ENCODE measurements at regions not wholly inside any gene's neighbourhood (a gene's known extent, or its start where the extent isn't known, plus 50 kb on each side); places are given as distances from the start of the nearest gene placed in this dataset.

DNA sequence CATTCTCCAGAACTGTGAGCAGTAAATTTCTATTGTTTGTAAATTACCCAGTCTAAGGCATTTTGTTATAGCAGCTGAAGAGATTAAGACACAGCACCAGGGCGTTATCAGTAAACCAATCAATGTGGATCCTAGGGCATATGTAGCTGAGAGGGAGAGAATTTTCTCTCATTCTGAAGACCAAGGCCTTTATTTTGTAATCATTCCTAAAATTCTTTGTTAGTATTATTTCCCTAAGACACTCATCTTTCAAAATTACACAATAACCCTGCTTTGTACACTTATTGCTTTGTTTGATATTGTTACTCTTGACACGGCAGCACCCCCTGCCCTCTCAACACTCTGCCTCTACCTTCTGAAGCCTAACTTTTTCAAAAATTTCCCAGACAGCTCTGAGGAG lies 419.1 kb downstream of the SLC4A3 start:
- Histone ChIP-seq H3K79me2 (ENCODE audit: control insufficient read depth, low read length) (no peaks in the 10 kb centered on the region), H4K20me1 (ENCODE audit: control insufficient read depth, insufficient read depth, low read depth, low read length) (no peaks in the 10 kb centered on the region), H3K27me3 (ENCODE audit: control insufficient read depth, low read length) (no peaks in the 10 kb centered on the region), H3K27ac (ENCODE audit: low read depth, low read length) (no peak overlapping the region), H3K36me3 (ENCODE audit: control insufficient read depth, low read length) (no peaks in the 10 kb centered on the region), H3K9me3 (ENCODE audit: control insufficient read depth, insufficient read depth, low read length) (no peaks in the 10 kb centered on the region), H3K4me3 (ENCODE audit: low read length) (no peak overlapping the region), H3K4me2 (ENCODE audit: low read length) (no peak overlapping the region), H3K9me2 (replicated peaks; ENCODE audit: control insufficient read depth, low read length) (no peaks in the 10 kb centered on the region), H3F3A (ENCODE audit: control insufficient read depth, insufficient read depth) (no peaks in the 10 kb centered on the region), H3K4me1 (ENCODE audit: control insufficient read depth, low read length) (no peaks in the 10 kb centered on the region)
- TF ChIP-seq EZH2phosphoT487 (IDR thresholded peaks at IDR 0.05; ENCODE audit: borderline replicate concordance, low read length) (no peak), CTCF (IDR thresholded peaks at IDR 0.05; ENCODE audit: low read depth, low read length, poor library complexity, severe bottlenecking) (no peak)

DNA sequence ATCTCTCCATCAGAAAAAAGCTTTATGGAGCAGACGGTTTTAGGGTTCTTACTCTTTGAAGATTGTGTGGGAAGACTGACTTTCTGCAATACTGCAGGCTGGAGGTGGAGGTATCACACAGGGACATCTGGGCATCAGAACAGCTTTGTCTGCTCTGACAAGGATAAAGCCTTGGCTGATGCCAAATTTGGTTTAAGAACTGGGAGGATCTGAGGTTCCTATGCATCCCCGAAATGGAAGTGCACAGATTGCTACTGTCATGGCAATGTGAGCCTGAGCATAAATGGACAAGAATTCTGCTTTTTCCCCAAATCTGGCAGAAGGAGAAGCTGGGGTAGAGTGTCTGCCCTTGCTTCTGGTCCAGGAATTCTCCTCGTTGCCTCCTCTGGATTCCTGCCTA lies 424.3 kb downstream of the SLC4A3 start:
- no peaks in the 10 kb centered on the region for H3K79me2 ChIP-seq (ENCODE audit: control insufficient read depth, low read length)
- no peaks in the 10 kb centered on the region for H3K27me3 ChIP-seq (ENCODE audit: control insufficient read depth, low read length)
- H3K36me3 ChIP-seq (ENCODE audit: control insufficient read depth, low read length): no peaks in the 10 kb centered on the region
- no peak overlapping the region for H3K4me2 ChIP-seq (ENCODE audit: low read length)
- no peak overlapping the region for H3K4me3 ChIP-seq (ENCODE audit: low read length)
- H3K9me2 ChIP-seq (replicated peaks; ENCODE audit: control insufficient read depth, low read length): no peaks in the 10 kb centered on the region
- no peaks in the 10 kb centered on the region for H3K9me3 ChIP-seq (ENCODE audit: control insufficient read depth, insufficient read depth, low read length)
- H3K27ac ChIP-seq (ENCODE audit: low read depth, low read length): no peak overlapping the region
- TF ChIP-seq EZH2phosphoT487 (IDR thresholded peaks at IDR 0.05; ENCODE audit: borderline replicate concordance, low read length): no peak
- TF ChIP-seq CTCF (IDR thresholded peaks at IDR 0.05; ENCODE audit: low read depth, low read length, poor library complexity, severe bottlenecking): no peak
- H4K20me1 ChIP-seq (ENCODE audit: control insufficient read depth, insufficient read depth, low read depth, low read length): no peaks in the 10 kb centered on the region
- no peaks in the 10 kb centered on the region for H3F3A ChIP-seq (ENCODE audit: control insufficient read depth, insufficient read depth)
- H3K4me1 ChIP-seq (ENCODE audit: control insufficient read depth, low read length): no peaks in the 10 kb centered on the region

- no peaks in the 10 kb centered on the region for H3K9me3 ChIP-seq (ENCODE audit: control insufficient read depth, insufficient read depth, low read length)
- no peaks in the 10 kb centered on the region for H3K79me2 ChIP-seq (ENCODE audit: control insufficient read depth, low read length)
- no peaks in the 10 kb centered on the region for H3K9me2 ChIP-seq (replicated peaks; ENCODE audit: control insufficient read depth, low read length)
- H3K27me3 ChIP-seq (ENCODE audit: control insufficient read depth, low read length): no peaks in the 10 kb centered on the region
- no peaks in the 10 kb centered on the region for H3K36me3 ChIP-seq (ENCODE audit: control insufficient read depth, low read length)
- TF ChIP-seq EZH2phosphoT487 (IDR thresholded peaks at IDR 0.05; ENCODE audit: borderline replicate concordance, low read length): no peak
- peak; percentile 39 for TF ChIP-seq CTCF (IDR thresholded peaks at IDR 0.05; ENCODE audit: low read depth, low read length, poor library complexity, severe bottlenecking)
- no peaks in the 10 kb centered on the region for H3F3A ChIP-seq (ENCODE audit: control insufficient read depth, insufficient read depth)
- no peaks in the 10 kb centered on the region for H4K20me1 ChIP-seq (ENCODE audit: control insufficient read depth, insufficient read depth, low read depth, low read length)
- H3K4me1 ChIP-seq (ENCODE audit: control insufficient read depth, low read length): no peaks in the 10 kb centered on the region
- H3K4me2 ChIP-seq (ENCODE audit: low read length): no peak overlapping the region
- H3K27ac ChIP-seq (ENCODE audit: low read depth, low read length): no peak overlapping the region
- H3K4me3 ChIP-seq (ENCODE audit: low read length): no peak overlapping the region
Measured at GRCh38 chr2:220053919-220054318, 426.5 kb downstream of the SLC4A3 start.

- Histone ChIP-seq H3K4me2 (ENCODE audit: low read length) (no peak overlapping the region), H3K4me1 (ENCODE audit: control insufficient read depth, low read length) (no peaks in the 10 kb centered on the region), H3F3A (ENCODE audit: control insufficient read depth, insufficient read depth) (no peaks in the 10 kb centered on the region), H4K20me1 (ENCODE audit: control insufficient read depth, insufficient read depth, low read depth, low read length) (no peaks in the 10 kb centered on the region), H3K36me3 (ENCODE audit: control insufficient read depth, low read length) (no peaks in the 10 kb centered on the region), H3K9me3 (ENCODE audit: control insufficient read depth, insufficient read depth, low read length) (no peaks in the 10 kb centered on the region), H3K27me3 (ENCODE audit: control insufficient read depth, low read length) (no peaks in the 10 kb centered on the region), H3K9me2 (replicated peaks; ENCODE audit: control insufficient read depth, low read length) (no peaks in the 10 kb centered on the region), H3K79me2 (ENCODE audit: control insufficient read depth, low read length) (no peaks in the 10 kb centered on the region), H3K4me3 (ENCODE audit: low read length) (no peak overlapping the region), H3K27ac (ENCODE audit: low read depth, low read length) (no peak overlapping the region)
- no peak for TF ChIP-seq CTCF (IDR thresholded peaks at IDR 0.05; ENCODE audit: low read depth, low read length, poor library complexity, severe bottlenecking)
- no peak for TF ChIP-seq EZH2phosphoT487 (IDR thresholded peaks at IDR 0.05; ENCODE audit: borderline replicate concordance, low read length)
Measured at GRCh38 chr2:220057391-220057790, 430.0 kb downstream of the SLC4A3 start.
